ENCODE measurements at regions not wholly inside any gene's neighbourhood (a gene's known extent, or its start where the extent isn't known, plus 50 kb on each side); places are given as distances from the start of the nearest gene placed in this dataset.

DNA sequence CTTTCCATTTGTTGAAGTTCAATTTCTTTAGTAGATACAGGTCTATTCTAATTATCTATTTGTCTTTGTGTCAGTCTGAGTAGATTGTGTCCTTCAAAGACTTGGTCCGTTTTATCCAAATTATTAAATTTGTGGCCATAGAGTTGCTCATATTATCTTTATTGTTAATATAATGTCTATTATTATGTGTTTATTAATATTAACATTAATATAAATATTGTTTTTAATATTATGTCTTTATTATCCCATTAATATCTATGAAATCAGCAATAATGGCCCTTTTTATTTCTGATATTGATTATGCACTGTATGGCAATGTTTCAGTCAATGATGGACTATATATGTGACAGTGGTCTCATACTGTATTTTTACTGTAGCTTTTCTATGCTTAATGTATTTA is 2067.3 kb upstream of the AGA start:
- no TSS peak for BruUV-seq (replicated peaks)
- CTCF ChIA-PET = no interaction called here
- no peaks in the 10 kb centered on the region for H3K4me1 ChIP-seq
- no peaks in the 10 kb centered on the region for H3K36me3 ChIP-seq (ENCODE audit: control insufficient read depth, insufficient read depth, low read length)
- POLR2A ChIA-PET = no interaction called here
- no peak for DNase-seq
- H3K9me3 ChIP-seq = no peaks in the 10 kb centered on the region
- no peak overlapping the region for H3K27ac Mint-ChIP-seq (ENCODE audit: unreplicated experiment)
- no peaks in the 10 kb centered on the region for H3K4me1 Mint-ChIP-seq (ENCODE audit: low read depth, unreplicated experiment)
- no peak overlapping the region for H3K4me3 ChIP-seq (ENCODE audit: low read depth, low read length)
- no peak for TF ChIP-seq CTCF (IDR thresholded peaks at IDR 0.05; ENCODE audit: insufficient read depth in 1 of 2, low read depth in 1 of 2, low read length in 1 of 2, severe bottlenecking in 1 of 2, unreplicated experiment in 1 of 2)
- no peaks in the 10 kb centered on the region for H3K27me3 ChIP-seq (replicated peaks; ENCODE audit: control insufficient read depth, insufficient read depth, low read length)
- intact Hi-C loops (cut with micrococcal nuclease; ENCODE audit: unreplicated experiment) = no loop called here
- no peaks in the 10 kb centered on the region for H3K36me3 Mint-ChIP-seq (ENCODE audit: insufficient read depth, unreplicated experiment)
- no peaks in the 10 kb centered on the region for H3K27me3 Mint-ChIP-seq (ENCODE audit: insufficient read depth, unreplicated experiment)
- no peak overlapping the region for H3K4me3 Mint-ChIP-seq (ENCODE audit: unreplicated experiment)
- H3K9me3 Mint-ChIP-seq (ENCODE audit: unreplicated experiment) = no peaks in the 10 kb centered on the region

DNA sequence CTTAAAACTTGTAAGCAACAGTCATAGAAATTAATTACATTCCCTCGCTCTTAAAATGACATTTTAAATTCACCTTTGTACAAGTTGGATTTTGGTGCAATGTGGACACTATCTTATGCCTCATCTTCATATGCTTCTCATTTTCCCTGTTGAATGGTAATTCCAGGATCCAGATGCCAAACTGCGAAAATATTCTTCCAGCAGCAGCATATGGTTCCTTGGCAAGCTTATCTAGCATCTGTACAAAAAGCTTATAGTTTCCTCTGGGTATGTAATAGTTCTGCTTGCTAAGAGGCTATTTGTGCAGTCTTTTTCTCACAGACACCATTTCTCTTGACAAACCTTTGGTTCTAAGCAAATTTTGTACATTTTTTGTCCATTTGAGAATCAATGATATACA is 2079.7 kb upstream of the AGA start:
- intact Hi-C loops (cut with micrococcal nuclease; ENCODE audit: unreplicated experiment) = no loop called here
- no peaks in the 10 kb centered on the region for H3K9me3 Mint-ChIP-seq (ENCODE audit: unreplicated experiment)
- H3K4me3 ChIP-seq (ENCODE audit: low read depth, low read length) = no peak overlapping the region
- POLR2A ChIA-PET = no interaction called here
- CTCF ChIA-PET = no interaction called here
- H3K27ac Mint-ChIP-seq (ENCODE audit: unreplicated experiment) = no peak overlapping the region
- no peak overlapping the region for H3K4me3 Mint-ChIP-seq (ENCODE audit: unreplicated experiment)
- H3K27me3 ChIP-seq (replicated peaks; ENCODE audit: control insufficient read depth, insufficient read depth, low read length) = no peaks in the 10 kb centered on the region
- no peaks in the 10 kb centered on the region for H3K36me3 Mint-ChIP-seq (ENCODE audit: insufficient read depth, unreplicated experiment)
- H3K4me1 ChIP-seq = no peaks in the 10 kb centered on the region
- H3K27me3 Mint-ChIP-seq (ENCODE audit: insufficient read depth, unreplicated experiment) = no peaks in the 10 kb centered on the region
- no peaks in the 10 kb centered on the region for H3K36me3 ChIP-seq (ENCODE audit: control insufficient read depth, insufficient read depth, low read length)
- no peak for TF ChIP-seq CTCF (IDR thresholded peaks at IDR 0.05; ENCODE audit: insufficient read depth in 1 of 2, low read depth in 1 of 2, low read length in 1 of 2, severe bottlenecking in 1 of 2, unreplicated experiment in 1 of 2)
- BruUV-seq (replicated peaks) = no TSS peak
- no peaks in the 10 kb centered on the region for H3K4me1 Mint-ChIP-seq (ENCODE audit: low read depth, unreplicated experiment)
- no peaks in the 10 kb centered on the region for H3K9me3 ChIP-seq
- DNase-seq = no peak

DNA sequence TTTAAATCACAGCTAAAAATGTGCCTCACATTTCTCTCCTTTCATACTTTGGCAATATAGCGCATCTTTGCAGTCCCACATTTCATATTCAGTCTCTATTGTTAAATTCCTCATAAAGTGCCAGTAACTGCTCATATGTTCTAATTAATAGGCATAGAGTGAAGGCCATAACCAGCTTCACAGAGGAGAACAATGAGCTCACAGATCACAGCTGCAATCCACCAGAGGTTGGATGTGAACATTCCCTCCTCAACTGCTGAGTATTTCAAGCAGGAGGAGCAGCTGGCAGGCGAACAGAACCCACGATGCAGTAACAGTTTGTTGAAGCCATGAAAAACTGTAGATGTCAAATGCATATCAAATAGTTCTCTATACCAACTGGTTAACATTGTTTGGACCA is 2088.7 kb upstream of the AGA start:
- H3K9me3 Mint-ChIP-seq (ENCODE audit: unreplicated experiment) = no peaks in the 10 kb centered on the region
- no peaks in the 10 kb centered on the region for H3K36me3 Mint-ChIP-seq (ENCODE audit: insufficient read depth, unreplicated experiment)
- no peaks in the 10 kb centered on the region for H3K4me1 Mint-ChIP-seq (ENCODE audit: low read depth, unreplicated experiment)
- no TSS peak for BruUV-seq (replicated peaks)
- no peak overlapping the region for H3K4me3 Mint-ChIP-seq (ENCODE audit: unreplicated experiment)
- H3K27me3 Mint-ChIP-seq (ENCODE audit: insufficient read depth, unreplicated experiment) = no peaks in the 10 kb centered on the region
- ChIA-PET CTCF (no interaction called here), POLR2A (no interaction called here)
- no peak overlapping the region for H3K27ac Mint-ChIP-seq (ENCODE audit: unreplicated experiment)
- intact Hi-C loops (cut with micrococcal nuclease; ENCODE audit: unreplicated experiment) = no loop called here
- no peak overlapping the region for H3K4me3 ChIP-seq (ENCODE audit: low read depth, low read length)
- no peak for DNase-seq
- H3K9me3 ChIP-seq = no peaks in the 10 kb centered on the region
- H3K36me3 ChIP-seq (ENCODE audit: control insufficient read depth, insufficient read depth, low read length) = no peaks in the 10 kb centered on the region
- TF ChIP-seq CTCF (IDR thresholded peaks at IDR 0.05; ENCODE audit: insufficient read depth in 1 of 2, low read depth in 1 of 2, low read length in 1 of 2, severe bottlenecking in 1 of 2, unreplicated experiment in 1 of 2) = no peak
- no peaks in the 10 kb centered on the region for H3K4me1 ChIP-seq
- no peaks in the 10 kb centered on the region for H3K27me3 ChIP-seq (replicated peaks; ENCODE audit: control insufficient read depth, insufficient read depth, low read length)

Measured in Caco-2 (cell line).